KMS-11 (cell line): ENCODE measurements at regions not wholly inside any gene's neighbourhood (a gene's known extent, or its start where the extent isn't known, plus 50 kb on each side); places are given as distances from the start of the nearest gene placed in this dataset.

Experiments used
- H2AFZ ChIP-seq: fragments of 200-600 bp; sonication (generic); 2 replicates; pipeline ENCODE4 v1.6.1; 2016; ENCODE audit warnings: antibody characterized with exemption, mixed run types, low read depth
- H3K27ac ChIP-seq: fragments of 200-600 bp; sonication (generic); 2 replicates; pipeline ENCODE4 v1.6.1; 2016; ENCODE audit warnings: mild to moderate bottlenecking, mixed run types
- H3K27me3 ChIP-seq: fragments of 200-600 bp; sonication (generic); 2 replicates; pipeline ENCODE4 v1.6.1; 2017; ENCODE audit warnings: mild to moderate bottlenecking, low read depth, mixed run types, moderate library complexity; ENCODE audit not compliant: insufficient read depth
- H3K36me3 ChIP-seq: fragments of 200-600 bp; sonication (generic); 2 replicates; pipeline ENCODE4 v1.6.1; 2017; ENCODE audit warnings: mild to moderate bottlenecking, mixed run types; ENCODE audit not compliant: insufficient read depth
- H3K4me1 ChIP-seq: fragments of 200-600 bp; sonication (generic); 2 replicates; pipeline ENCODE4 v1.6.1; 2016; ENCODE audit warnings: mild to moderate bottlenecking, low read depth, mixed run types; ENCODE audit not compliant: poor library complexity, severe bottlenecking
- H3K4me2 ChIP-seq: fragments of 200-600 bp; sonication (generic); 2 replicates; pipeline ENCODE4 v1.7.0; 2016; ENCODE audit warnings: mild to moderate bottlenecking, mixed run types
- H3K4me3 ChIP-seq: fragments of 200-600 bp; sonication (generic); IDR thresholded peaks from 2 replicates; pipeline ENCODE4 v1.6.1; 2017; ENCODE audit warnings: low read depth, low read length, mixed read lengths; ENCODE audit not compliant: insufficient read depth
- H3K79me2 ChIP-seq: fragments of 200-600 bp; sonication (generic); 2 replicates; pipeline ENCODE4 v1.6.1; 2016; ENCODE audit warnings: low read depth, mixed run types; ENCODE audit not compliant: insufficient read depth
- H3K9ac ChIP-seq: fragments of 200-600 bp; sonication (generic); 2 replicates; pipeline ENCODE4 v1.6.1; 2016; ENCODE audit warnings: mild to moderate bottlenecking, mixed run types
- H4K20me1 ChIP-seq: fragments of 200-600 bp; sonication (generic); 2 replicates; pipeline ENCODE4 v1.6.1; 2016; ENCODE audit warnings: mild to moderate bottlenecking, mixed run types; ENCODE audit not compliant: insufficient read depth
- CTCF ChIP-seq: fragments of 200-600 bp; sonication (generic); conservative IDR thresholded peaks from 2 replicates; pipeline ENCODE4 v1.6.1; 2017; ENCODE audit warnings: low read depth, mild to moderate bottlenecking, antibody characterized with exemption, low read length, moderate library complexity, mixed read lengths

DNA sequence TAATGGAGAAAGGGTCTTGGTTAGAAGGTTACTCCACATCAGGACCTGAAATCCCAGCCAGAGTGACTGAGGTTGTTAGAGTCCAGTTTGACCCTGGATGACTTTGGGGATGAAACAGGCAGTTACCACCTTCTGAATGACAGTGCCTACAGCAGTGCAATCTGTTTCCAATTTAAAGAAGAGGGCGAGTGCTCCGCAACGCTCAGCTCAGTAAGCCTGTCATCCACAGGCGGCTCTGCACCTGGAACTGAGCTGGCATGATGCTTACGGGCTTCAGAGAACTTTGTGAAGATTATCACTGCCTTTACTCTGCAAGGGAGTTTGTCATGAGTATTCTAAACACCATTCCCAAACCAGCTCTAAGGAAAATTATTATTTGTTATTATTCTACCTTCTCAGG lies 127.7 kb upstream of the SLC24A5 start:
- no peak for TF ChIP-seq CTCF
- H3K4me1 ChIP-seq: no peaks in the 10 kb centered on the region
- H3K4me3 ChIP-seq: no peak overlapping the region
- H3K4me2 ChIP-seq: no peak overlapping the region
- H3K36me3 ChIP-seq: no peaks in the 10 kb centered on the region
- no peak overlapping the region for H2AFZ ChIP-seq
- no peaks in the 10 kb centered on the region for H3K79me2 ChIP-seq
- H3K27me3 ChIP-seq: no peaks in the 10 kb centered on the region
- no peak overlapping the region for H3K9ac ChIP-seq
- H3K27ac ChIP-seq: no peak overlapping the region
- H4K20me1 ChIP-seq: no peaks in the 10 kb centered on the region

DNA sequence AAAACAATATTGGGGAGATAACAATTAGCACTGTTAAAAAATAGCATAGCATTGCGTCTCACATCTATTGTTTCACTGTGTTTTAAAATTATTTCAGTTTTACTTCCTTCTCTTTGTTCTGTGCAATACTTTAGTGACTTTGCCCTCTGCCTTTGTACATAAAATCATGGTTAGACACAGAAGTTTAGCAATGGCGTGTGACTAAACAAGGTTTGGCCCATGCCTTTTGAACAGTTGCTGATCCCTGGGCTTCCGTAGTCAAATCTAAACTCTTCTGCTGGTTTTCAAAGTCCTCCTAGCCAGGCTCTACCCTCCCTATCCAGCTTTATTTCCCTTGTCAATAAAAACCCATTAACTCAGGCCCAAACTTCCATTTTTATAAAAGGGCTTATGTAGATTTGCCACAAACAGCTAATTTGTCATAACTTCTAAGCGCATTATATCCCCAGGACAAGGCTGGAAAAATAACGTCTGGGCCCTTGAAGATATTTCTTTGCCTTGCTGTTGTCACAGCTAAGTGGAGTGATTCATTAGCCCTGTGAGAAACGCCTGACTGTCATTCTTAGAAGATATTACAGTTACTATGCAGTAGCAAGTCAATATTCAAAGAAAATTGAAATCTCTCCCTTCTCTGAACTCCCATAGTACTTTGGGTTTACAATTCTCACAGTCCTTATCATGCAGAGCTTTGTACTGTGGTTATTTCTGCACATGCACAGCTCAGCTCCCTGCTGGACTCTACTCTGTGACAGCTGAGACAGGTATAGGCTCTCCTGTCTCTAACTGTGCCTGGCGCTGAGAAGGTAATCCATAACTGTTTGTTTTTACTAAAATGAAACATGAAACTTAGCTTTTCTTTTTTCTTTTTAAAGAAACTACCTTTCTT lies 123.4 kb upstream of the SLC24A5 start:
- Histone ChIP-seq H4K20me1 (no peaks in the 10 kb centered on the region), H2AFZ (no peak overlapping the region), H3K79me2 (no peaks in the 10 kb centered on the region), H3K4me1 (peaks cover 9% of the 10 kb centered on the region), H3K4me2 (no peak overlapping the region), H3K4me3 (no peak overlapping the region), H3K36me3 (no peaks in the 10 kb centered on the region), H3K27ac (no peak overlapping the region), H3K9ac (no peak overlapping the region), H3K27me3 (no peaks in the 10 kb centered on the region)
- TF ChIP-seq CTCF: no peak

- Histone ChIP-seq H3K79me2 (no peaks in the 10 kb centered on the region), H3K4me1 (peaks cover 9% of the 10 kb centered on the region), H3K9ac (no peak overlapping the region), H3K4me2 (no peak overlapping the region), H3K27me3 (no peaks in the 10 kb centered on the region), H3K4me3 (no peak overlapping the region), H3K36me3 (no peaks in the 10 kb centered on the region), H2AFZ (no peak overlapping the region), H4K20me1 (no peaks in the 10 kb centered on the region), H3K27ac (no peak overlapping the region)
- no peak for TF ChIP-seq CTCF
Observed at GRCh38 chr15:47998619-47999019, 122.2 kb upstream of the SLC24A5 start.

- H3K79me2 ChIP-seq: no peaks in the 10 kb centered on the region
- no peaks in the 10 kb centered on the region for H3K27me3 ChIP-seq
- no peak overlapping the region for H3K9ac ChIP-seq
- no peak overlapping the region for H3K27ac ChIP-seq
- H3K4me2 ChIP-seq: no peak overlapping the region
- no peak overlapping the region for H3K4me3 ChIP-seq
- no peaks in the 10 kb centered on the region for H3K36me3 ChIP-seq
- no peak overlapping the region for H2AFZ ChIP-seq
- peaks cover 9% of the 10 kb centered on the region for H3K4me1 ChIP-seq
- no peaks in the 10 kb centered on the region for H4K20me1 ChIP-seq
- no peak for TF ChIP-seq CTCF
Observed at GRCh38 chr15:48001393-48002039, 119.3 kb upstream of the SLC24A5 start.
